Neural crest cell (in vitro differentiated cells): ENCODE measurements at regions not wholly inside any gene's neighbourhood (a gene's known extent, or its start where the extent isn't known, plus 50 kb on each side); places are given as distances from the start of the nearest gene placed in this dataset.

Source experiments
- DNase-seq: peaks from one replicate; pipeline ENCODE4 v3.0.0; 2021; ENCODE audit warnings: low read depth, mixed read lengths, low spot score
- H3K27ac Mint-ChIP-seq: one replicate; pipeline ENCODE4 v1.8.0; 2021; ENCODE audit warnings: mild to moderate bottlenecking, mixed read lengths; ENCODE audit not compliant: unreplicated experiment
- H3K27me3 Mint-ChIP-seq: 2 replicates; pipeline ENCODE4 v1.8.0; 2021; ENCODE audit warnings: low read depth, mild to moderate bottlenecking, mixed read lengths
- H3K36me3 Mint-ChIP-seq: 2 replicates; pipeline ENCODE4 v1.8.0; 2021; ENCODE audit warnings: low read depth, mild to moderate bottlenecking, mixed read lengths
- H3K4me1 Mint-ChIP-seq: 2 replicates; pipeline ENCODE4 v1.8.0; 2021; ENCODE audit warnings: mixed read lengths
- H3K4me3 Mint-ChIP-seq: one replicate; pipeline ENCODE4 v1.8.0; 2021; ENCODE audit warnings: mild to moderate bottlenecking, mixed read lengths
- H3K9me3 Mint-ChIP-seq: 2 replicates; pipeline ENCODE4 v1.8.0; 2021; ENCODE audit warnings: mixed read lengths
- CTCF ChIP-seq: fragments of 200-600 bp; sonication (generic); conservative IDR thresholded peaks from 2 replicates; pipeline ENCODE4 v1.5.0; 2021; ENCODE audit warnings: antibody characterized with exemption, mild to moderate bottlenecking

DNA sequence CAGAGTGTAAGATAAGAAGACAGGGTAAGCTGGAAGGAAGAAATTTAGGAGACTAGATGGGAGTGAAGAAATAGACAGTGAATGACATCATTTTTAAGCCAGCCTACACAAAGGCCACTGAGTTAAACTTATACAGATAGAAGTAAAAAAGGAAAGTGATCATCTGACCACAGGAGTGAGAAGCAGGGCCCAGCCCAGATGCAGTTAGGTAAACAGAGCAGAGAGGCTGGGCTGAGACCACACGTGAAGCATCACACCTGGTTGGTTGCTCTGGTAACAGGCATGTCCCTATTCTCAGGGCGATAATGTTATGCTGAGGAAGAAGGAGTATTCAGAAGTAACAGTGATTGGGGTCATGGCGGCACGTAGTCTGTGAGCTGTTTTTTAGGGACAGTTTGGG is 1079.4 kb downstream of the AACS start:
- Mint-ChIP-seq H3K27ac (no peak overlapping the region), H3K4me1 (no peaks in the 10 kb centered on the region), H3K27me3 (peaks cover 3% of the 10 kb centered on the region), H3K36me3 (no peaks in the 10 kb centered on the region), H3K9me3 (peaks cover 2% of the 10 kb centered on the region), H3K4me3 (no peak overlapping the region)
- TF ChIP-seq CTCF = no peak
- DNase-seq = no peak

GRCh38 chr12:126147321-126147720 is 1082.1 kb downstream of the AACS start:
- no peak for DNase-seq
- H3K27me3 Mint-ChIP-seq = peaks cover 3% of the 10 kb centered on the region
- H3K4me3 Mint-ChIP-seq = no peak overlapping the region
- no peaks in the 10 kb centered on the region for H3K9me3 Mint-ChIP-seq
- H3K4me1 Mint-ChIP-seq = no peaks in the 10 kb centered on the region
- no peak for TF ChIP-seq CTCF
- H3K27ac Mint-ChIP-seq = no peak overlapping the region
- no peaks in the 10 kb centered on the region for H3K36me3 Mint-ChIP-seq

DNA sequence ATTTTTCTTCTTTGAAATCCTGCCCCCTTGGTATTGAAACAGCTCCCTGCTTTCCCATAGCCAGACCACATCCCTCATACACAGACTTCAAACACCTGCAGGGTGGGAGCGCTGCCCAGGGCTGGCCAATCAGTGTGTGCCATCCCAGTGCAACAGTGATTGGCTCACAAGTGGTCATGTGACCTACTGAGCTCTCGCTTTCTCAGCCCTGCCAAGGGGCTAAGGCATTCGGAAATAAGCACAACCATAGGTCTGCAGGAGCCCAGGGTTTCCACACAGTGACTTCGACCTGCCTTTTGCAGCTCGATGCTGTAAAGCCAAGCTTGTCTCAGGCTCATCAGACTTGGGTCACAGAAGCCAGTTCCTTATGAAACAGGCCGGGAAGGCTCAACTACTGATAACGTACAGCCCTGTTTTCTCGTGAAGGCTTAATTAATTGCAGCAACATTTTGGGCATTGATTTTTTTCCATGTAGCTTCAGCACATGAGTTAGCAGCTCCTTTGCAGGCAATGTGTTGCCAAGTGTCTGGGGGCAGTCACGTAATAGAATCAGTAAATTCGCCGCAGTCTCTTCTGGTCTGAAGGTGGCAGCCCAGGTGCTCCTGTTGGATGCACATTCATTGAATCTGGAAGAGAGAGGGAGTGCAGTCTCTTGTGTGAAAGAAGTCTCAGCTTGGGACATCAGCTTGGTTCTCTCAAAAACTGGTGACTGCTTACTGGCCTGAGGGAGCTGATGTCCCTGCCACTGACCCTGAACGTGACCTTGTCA is 1091.8 kb downstream of the AACS start:
- DNase-seq = no peak

DNA sequence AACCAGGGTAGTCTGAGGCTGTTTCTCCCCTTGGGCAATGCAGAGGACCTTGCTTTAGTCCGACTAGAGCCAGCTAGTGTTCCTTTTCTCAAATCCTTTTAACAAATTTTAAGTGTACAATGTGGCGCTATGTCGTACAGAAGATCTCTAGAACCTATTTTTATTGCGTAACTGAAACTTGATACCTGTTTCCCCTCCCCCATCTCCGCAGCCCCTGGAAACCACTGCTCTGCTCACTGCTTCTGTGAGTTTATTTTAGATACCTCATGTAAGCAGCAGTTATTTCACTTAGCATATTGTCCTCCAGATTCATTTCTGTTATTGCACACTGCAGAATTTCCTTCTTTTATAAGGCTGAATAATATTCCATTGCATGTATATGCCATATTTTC is 1092.3 kb downstream of the AACS start:
- H3K27ac Mint-ChIP-seq = no peak overlapping the region
- no peaks in the 10 kb centered on the region for H3K9me3 Mint-ChIP-seq
- H3K4me1 Mint-ChIP-seq = no peaks in the 10 kb centered on the region
- H3K36me3 Mint-ChIP-seq = no peaks in the 10 kb centered on the region
- TF ChIP-seq CTCF = no peak
- H3K4me3 Mint-ChIP-seq = no peak overlapping the region
- no peak for DNase-seq
- H3K27me3 Mint-ChIP-seq = peaks cover 9% of the 10 kb centered on the region

More for the DNA sequence above, 1091.8 kb downstream of the AACS start:
- Mint-ChIP-seq H3K36me3 (no peaks in the 10 kb centered on the region), H3K4me1 (no peaks in the 10 kb centered on the region), H3K27me3 (peaks cover 9% of the 10 kb centered on the region), H3K4me3 (no peak overlapping the region), H3K27ac (no peak overlapping the region), H3K9me3 (no peaks in the 10 kb centered on the region)
- TF ChIP-seq CTCF = no peak

- Mint-ChIP-seq H3K27me3 (peaks cover 9% of the 10 kb centered on the region), H3K36me3 (no peaks in the 10 kb centered on the region)
Observed at GRCh38 chr12:126159139-126159538, 1093.9 kb downstream of the AACS start.

More at GRCh38 chr12:126159139-126159538, 1093.9 kb downstream of the AACS start:
- no peak overlapping the region for H3K4me3 Mint-ChIP-seq
- DNase-seq = no peak
- H3K27ac Mint-ChIP-seq = no peak overlapping the region
- no peak for TF ChIP-seq CTCF
- H3K4me1 Mint-ChIP-seq = no peaks in the 10 kb centered on the region
- H3K9me3 Mint-ChIP-seq = no peaks in the 10 kb centered on the region
